HG02610 (cell line): ENCODE measurements at regions not wholly inside any gene's neighbourhood (a gene's known extent, or its start where the extent isn't known, plus 50 kb on each side); places are given as distances from the start of the nearest gene placed in this dataset.
A peak's percentile ranks its signal among the peaks of the same experiment; 100 is the strongest.

ENCODE experiments used
- ATAC-seq: cut with Tn5 transposase; IDR thresholded peaks from one replicate; pipeline ENCODE4 v1.9.1; 2021; ENCODE audit warnings: mild to moderate bottlenecking, moderate library complexity; ENCODE audit not compliant: unreplicated experiment

DNA sequence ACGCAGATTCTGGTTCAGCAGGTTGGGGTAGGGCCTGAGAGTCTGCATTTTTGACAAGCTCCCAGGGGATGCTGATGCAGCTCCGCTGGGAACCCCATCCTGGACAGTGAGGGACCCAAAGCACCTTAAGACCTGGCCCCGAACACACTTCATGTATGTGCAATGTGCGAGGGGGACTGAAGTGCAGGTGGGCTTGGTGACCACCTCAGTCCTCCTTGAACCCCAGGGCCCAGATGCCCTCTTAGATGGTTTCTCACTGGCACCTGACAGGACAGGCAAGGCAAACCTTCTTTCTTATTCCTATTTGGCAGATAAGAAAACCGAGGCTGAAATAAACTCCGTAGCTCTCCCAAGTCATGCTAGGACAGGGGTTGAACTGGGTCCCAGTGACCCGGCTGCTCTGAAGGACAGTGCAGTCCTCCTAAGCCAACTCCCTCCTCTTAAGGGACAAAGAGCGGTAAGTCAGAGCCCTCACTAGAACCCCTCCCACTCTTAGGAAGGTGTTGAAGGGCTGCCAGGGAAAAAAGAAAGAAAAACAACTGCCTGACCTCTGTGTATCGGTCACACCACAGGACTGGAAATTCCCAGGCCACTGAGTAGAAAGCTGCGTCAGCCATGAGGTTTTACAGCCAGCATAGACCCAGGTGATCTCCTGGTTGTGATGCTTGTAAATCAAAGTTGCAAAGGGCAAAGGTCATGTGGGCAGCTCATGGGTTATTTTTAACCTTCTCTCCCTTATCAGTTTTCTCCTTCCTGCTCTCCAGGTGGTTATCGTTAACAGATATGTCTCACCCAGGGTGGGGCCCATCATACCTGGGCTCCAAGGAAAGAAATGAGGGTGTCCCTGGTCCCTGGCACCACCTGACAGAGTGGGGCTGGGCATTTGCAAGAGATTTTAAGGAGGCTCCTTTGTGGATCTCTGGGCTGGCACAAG is 90.9 kb upstream of the SMNDC1 start:
- ATAC-seq: peak; percentile 91

- no peak for ATAC-seq
These were observed 91.5 kb upstream of the SMNDC1 start for GRCh38 chr10:110396284-110396651.

DNA sequence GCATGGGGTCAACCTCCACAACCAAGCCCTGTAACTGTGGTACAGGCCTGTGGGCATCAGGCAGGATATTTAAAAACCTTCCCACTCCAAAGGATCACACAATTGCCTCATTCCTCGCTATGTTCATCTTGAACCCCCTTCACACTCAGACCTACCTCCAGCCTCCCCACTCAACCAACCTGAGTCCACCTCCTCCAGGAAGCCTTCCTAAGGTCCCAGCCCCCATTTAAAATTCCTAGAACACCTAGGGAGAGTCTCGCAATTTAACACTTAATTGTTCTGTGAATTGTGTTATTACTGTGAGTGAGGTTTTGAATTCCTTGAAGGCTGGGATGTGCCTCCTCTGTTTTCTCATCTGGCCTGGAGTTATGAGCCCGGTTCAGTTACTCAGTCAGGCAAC is 93.1 kb upstream of the SMNDC1 start:
- no peak for ATAC-seq

GRCh38 chr10:110398419-110399105 is 93.8 kb upstream of the SMNDC1 start:
- ATAC-seq: no peak

GRCh38 chr10:110399106-110399964 is 94.6 kb upstream of the SMNDC1 start:
- no peak for ATAC-seq

DNA sequence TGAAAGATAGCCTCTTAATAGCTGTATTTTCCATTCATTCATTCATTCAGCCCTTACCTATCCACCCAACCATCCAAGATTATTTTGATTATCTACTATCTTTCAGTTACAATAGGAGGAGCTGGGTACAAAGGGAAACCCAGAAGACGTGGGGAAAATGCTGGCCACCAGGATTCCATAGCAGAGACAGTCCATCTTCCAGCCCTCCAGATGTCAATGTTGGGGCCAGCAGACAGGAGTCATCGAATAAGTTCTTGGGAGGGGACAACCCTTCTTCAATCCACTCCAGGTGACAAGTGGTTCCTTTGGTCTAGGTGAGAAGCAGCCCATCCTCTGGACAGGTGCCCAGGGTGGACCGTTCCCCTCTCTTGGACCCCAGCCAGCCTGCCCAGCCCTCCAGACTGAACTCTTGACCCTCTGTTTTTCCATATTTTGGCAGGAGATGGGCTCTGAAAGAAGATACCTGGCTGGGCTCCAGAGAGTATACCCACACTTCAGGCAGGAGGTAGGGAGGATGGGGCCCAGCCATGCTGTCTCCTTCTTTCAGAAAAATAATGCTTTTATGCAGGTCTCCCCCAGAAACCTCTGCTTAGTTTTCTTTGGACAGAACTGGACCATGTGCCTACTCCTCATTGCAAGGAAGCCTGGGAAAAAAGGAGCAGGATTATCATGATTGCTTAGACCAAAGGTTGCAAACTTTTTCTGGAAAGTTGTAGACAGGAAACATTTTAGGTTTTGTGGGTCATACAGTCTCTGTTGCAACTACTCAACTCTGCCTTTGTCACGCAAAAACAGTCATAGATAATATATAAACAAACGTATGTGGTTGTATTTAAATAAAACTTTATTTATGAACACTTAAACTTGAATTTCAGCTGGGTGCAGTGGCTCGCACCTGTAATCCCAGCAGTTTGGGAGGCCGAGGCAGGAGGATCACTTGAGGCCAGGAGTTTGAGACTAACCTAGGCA is 95.5 kb upstream of the SMNDC1 start:
- ATAC-seq: no peak

DNA sequence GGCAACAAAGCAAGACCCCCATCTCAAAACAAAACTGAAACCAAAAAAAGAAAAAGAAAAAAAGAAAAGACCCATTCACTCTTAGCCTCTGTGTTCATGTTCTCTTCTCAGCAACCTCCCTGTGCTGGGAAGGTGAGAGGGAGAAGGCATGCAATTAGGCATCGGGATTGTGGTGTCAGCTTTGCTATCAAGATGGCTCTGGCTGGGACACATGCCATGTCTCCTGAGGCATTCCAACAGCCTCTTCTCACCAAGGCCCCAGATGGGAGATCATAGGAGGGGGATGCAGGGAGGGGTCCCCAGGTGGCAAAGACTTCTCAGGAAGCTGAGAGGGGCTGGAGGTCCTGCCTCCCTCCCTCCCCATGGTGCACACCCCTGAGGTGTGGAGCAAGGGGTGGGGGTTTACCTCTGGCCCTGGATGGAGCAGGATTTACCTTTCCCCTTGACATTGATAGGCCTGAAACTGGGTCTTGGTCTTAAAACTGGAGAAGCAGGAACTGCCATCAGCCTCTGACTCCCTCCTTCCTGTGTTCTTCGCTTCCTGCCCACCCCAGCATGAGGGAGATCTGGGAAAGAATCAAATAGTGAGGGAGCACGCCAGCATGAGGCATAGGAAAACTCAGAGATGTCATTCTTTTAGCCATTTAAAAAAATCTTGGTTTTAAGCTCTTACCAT is 96.2 kb upstream of the DUSP5 start:
- no peak for ATAC-seq

- no peak for ATAC-seq
These were observed 95.7 kb upstream of the DUSP5 start for GRCh38 chr10:110402077-110402416.

GRCh38 chr10:110403593-110403992 is 94.1 kb upstream of the DUSP5 start:
- no peak for ATAC-seq

GRCh38 chr10:110404413-110404812 is 93.3 kb upstream of the DUSP5 start:
- no peak for ATAC-seq

DNA sequence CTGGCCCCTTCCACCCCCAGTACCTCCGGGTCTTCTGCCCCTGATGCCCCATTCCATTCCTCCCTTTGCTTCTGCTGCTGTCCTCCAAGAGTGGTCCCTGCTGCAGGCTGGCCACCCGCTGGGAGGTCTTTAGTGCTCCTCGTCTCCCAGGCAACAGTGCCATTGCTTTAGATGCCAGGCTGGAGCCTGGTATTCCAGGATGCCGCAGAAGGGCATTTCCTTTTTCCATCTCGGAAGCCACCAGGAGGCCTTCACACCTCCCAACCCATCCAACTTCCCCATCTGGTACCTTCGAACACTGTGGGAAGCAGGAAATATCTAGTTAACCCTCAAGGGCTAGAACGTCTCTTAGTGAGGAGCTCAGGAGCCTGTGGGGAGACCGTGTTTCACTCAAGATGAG is 92.9 kb upstream of the DUSP5 start:
- no peak for ATAC-seq

DNA sequence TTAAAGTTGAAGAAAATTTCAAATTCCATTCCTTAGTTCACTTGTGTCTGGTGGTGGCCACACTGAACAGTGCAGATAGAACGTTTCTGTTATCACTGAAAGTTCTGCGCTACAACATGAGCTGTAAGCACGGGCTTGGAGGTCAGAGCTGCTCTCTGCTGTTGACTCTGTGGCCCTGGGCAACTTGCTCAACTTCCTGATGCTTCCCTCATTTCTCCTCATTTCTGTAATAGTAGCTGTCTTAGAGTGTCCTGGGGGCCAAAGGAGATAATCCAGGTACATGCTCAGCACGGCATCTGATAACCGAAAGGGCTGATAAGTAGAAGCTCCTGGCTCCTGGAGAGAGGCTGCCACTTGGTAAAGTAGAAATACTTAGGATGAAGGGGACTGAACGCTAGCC is 92.3 kb upstream of the DUSP5 start:
- no peak for ATAC-seq

DNA sequence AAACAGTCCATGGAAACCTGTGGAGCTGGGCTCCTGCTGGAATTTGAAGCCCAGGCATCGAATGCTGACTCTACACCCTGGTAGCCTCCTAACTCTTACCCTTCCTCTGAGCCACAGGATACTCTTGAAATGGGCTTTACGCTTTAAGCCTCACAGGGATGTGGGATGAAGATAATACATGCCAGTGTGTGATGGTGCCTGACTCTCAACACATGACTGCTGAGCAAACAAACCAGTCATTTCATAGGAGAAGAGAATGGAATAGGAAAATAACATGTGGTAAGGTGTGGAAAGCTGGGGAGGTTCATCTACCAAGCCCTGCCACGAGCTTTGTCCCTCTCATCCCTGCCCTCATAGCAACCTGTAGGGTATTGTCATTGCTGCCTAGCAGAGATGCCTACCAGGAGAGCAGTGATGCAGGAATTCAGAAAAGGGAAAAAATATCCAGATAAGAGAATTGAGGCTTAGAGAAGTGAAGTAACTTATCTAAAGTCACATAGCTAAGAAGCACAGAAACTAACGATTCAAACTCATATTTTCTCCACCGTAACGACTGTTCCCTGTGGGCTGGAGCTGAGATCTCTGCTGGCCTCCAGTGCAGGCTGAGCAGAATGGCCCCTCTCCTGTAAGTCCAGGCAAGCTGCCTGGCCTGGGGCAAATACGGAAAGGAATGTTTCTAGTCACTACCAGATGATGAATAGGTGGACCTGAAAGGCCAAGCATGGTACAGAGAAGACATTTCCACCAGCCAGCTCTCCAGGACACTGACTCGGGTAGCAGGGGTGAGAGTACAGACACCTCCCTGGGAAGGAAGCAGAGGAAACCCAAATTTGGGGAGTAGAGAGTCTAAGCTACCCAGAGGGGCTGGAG is 90.2 kb upstream of the DUSP5 start:
- no peak for ATAC-seq

DNA sequence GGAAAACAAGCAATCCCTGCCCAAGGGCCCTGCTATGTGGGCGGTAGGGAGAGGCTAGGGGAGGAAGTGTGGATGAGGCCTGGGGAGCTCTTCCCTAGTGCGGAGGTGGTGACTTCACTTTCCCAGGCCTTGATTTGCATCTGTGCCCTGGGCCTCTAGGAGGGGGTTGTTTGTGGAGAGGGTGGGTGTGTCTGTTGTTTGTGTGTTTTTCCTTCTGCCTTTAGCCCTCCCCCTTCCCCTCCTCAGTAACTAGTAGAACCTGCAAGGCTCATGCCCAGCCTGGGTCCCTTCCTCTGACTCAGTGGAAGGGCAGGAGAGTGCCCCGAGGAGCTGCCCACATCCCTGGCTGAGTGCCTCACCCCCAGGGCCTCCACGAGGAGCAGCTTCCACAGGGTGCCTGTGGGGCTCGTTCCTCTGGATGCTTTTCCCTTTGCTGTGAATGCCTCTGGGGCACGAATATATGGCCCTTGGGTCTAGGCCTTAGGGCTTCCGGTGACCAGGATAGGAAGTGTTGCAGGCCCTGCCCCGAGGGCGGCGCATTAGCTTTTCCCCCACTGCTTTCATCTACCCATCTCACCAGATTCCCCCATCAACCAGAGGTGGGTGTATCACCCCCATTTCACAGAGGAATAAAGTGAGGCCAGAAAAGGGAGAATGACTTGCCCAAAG is 89.4 kb upstream of the DUSP5 start:
- no peak for ATAC-seq

DNA sequence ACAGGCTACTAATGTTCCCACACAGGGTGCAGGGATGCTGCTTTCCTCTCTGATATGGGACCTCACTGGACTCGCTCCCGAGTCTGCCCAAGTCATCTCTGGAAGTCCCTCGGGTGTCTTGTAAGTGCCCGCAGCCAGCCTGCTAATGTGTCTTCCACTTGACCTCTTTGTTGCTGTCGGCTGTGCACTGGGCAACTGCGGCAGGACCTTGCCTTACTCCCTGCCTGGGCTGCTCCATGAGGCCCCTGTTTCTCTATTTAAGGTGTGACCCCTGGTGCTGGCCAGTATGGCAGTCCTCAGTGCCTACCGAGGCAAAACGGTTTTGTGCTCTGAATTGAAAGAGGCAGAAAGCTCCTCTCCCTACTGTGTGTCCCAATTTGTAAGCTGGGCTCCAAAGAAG is 88.8 kb upstream of the DUSP5 start:
- ATAC-seq: no peak

DNA sequence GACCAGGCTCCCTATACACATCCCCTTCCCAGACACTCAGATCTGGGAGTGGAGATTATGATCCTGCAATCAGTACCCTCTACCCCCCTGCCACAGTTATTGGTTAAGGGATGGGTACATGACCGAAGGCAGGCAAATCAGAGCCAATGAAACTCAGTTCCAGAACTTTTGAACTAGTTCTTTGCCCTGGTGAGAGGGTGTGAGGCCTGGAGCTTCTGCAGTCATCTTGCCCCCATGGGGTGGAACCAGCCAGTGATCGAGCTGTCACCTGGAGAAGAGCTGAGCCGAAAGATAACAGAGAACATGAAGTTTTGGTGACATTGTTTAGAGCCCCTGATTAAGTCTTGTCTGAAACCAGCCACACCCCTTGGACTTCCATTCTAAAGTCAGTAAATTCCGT is 88.2 kb upstream of the DUSP5 start:
- no peak for ATAC-seq

- peak; percentile 32 for ATAC-seq
These were observed 87.8 kb upstream of the DUSP5 start for GRCh38 chr10:110409926-110410325.

- ATAC-seq: no peak
These were observed 87.2 kb upstream of the DUSP5 start for GRCh38 chr10:110410329-110411046.
